Esophagus squamous epithelium (tissue), 5 donors: ENCODE measurements at regions not wholly inside any gene's neighbourhood (a gene's known extent, or its start where the extent isn't known, plus 50 kb on each side); places are given as distances from the start of the nearest gene placed in this dataset.

ENCODE experiments used
- DNase-seq: peaks from one replicate; lab custom pipeline; 2025; lab: John Stamatoyannopoulos, UW
- H3K27ac ChIP-seq, 4 donors: fragments of 200-600 bp; sonication (generic); one replicate each; pipeline ENCODE4 v1.5.1; 2016 to 2019; ENCODE audit warnings: mild to moderate bottlenecking in 1 of 4
- H3K27me3 ChIP-seq, 4 donors: fragments of 200-600 bp; sonication (generic); 1 replicate in 3 of 4; 2 replicates in 1 of 4; pipeline versions ENCODE4 v1.5.1 to v1.6.0; 2017 to 2021; ENCODE audit warnings: antibody characterized with exemption in 1 of 4
- H3K36me3 ChIP-seq, 3 donors: fragments of 200-600 bp; sonication (generic); one replicate each; pipeline ENCODE4 v1.5.1; 2016 to 2019
- H3K4me1 ChIP-seq, 3 donors: fragments of 200-600 bp; sonication (generic); one replicate each; pipeline ENCODE4 v1.5.1; 2017 to 2019
- H3K4me3 ChIP-seq, 4 donors: fragments of 200-600 bp; sonication (generic); 1 replicate in 3 of 4; 2 replicates in 1 of 4; pipeline ENCODE4 v1.5.1; 2016 to 2019; ENCODE audit warnings: mild to moderate bottlenecking in 2 of 4, moderate library complexity in 1 of 4
- H3K9me3 ChIP-seq, 3 donors: fragments of 200-600 bp; sonication (generic); one replicate each; pipeline ENCODE4 v1.5.1; 2016 to 2019
- CTCF ChIP-seq, 6 experiments: fragments of 450-650 bp in 4 of 6; fragments of 200-600 bp in 2 of 6; sonication (generic) in 2 of 6; IDR thresholded peaks; one replicate each; pipeline ENCODE4 v1.5.1; 2016 to 2019; ENCODE audit warnings: antibody characterized with exemption in 6 of 6, mild to moderate bottlenecking in 4 of 6, moderate library complexity in 4 of 6
- POLR2A ChIP-seq, 4 donors: fragments of 450-650 bp; IDR thresholded peaks; one replicate each; pipeline ENCODE4 v1.6.1; 2017; ENCODE audit warnings: antibody characterized with exemption in 4 of 4, mild to moderate bottlenecking in 4 of 4, moderate library complexity in 3 of 4
- WGBS, 2 donors: methylation state at CpG; one replicate each; pipeline ENCODE4 v1.1.5; 2018; 5-methylcytosine and 5-hydroxymethylcytosine counted together
- intact Hi-C: fragments of 100-400 bp; cut with DNase I; formaldehyde crosslinking; loops from one replicate; pipeline ENCODE4 v1.15.0; 2022
- donor health status: DM: yes; HTN: yes; CAD: no.

- Histone ChIP-seq H3K4me1 (no peaks in the 10 kb centered on the region), H3K9me3 (no peaks in the 10 kb centered on the region), H3K27me3 (no peaks in the 10 kb centered on the region), H3K36me3 (no peaks in the 10 kb centered on the region), H3K4me3 (no peak overlapping the region), H3K27ac (no peak overlapping the region)
- no peak for DNase-seq
- intact Hi-C loops = no loop called here
- no peak for TF ChIP-seq CTCF (IDR thresholded peaks at IDR 0.05)
- TF ChIP-seq POLR2A (IDR thresholded peaks at IDR 0.05) = no peak
Observed at GRCh38 chr2:211187602-211188001, 631.2 kb downstream of the CPS1 start.

- intact Hi-C loops = no loop called here
- Histone ChIP-seq H3K9me3 (no peaks in the 10 kb centered on the region), H3K36me3 (no peaks in the 10 kb centered on the region), H3K4me1 (no peaks in the 10 kb centered on the region), H3K4me3 (no peak overlapping the region), H3K27me3 (no peaks in the 10 kb centered on the region), H3K27ac (no peak overlapping the region)
- TF ChIP-seq POLR2A (IDR thresholded peaks at IDR 0.05) (no peak), CTCF (IDR thresholded peaks at IDR 0.05) (no peak)
- DNase-seq = no peak
Observed at GRCh38 chr2:211203986-211204385, 647.6 kb downstream of the CPS1 start.

GRCh38 chr2:211204456-211204855 is 648.1 kb downstream of the CPS1 start:
- H3K36me3 ChIP-seq = no peaks in the 10 kb centered on the region
- no peaks in the 10 kb centered on the region for H3K27me3 ChIP-seq
- TF ChIP-seq CTCF (IDR thresholded peaks at IDR 0.05) (no peak), POLR2A (IDR thresholded peaks at IDR 0.05) (no peak)
- intact Hi-C loops = no loop called here
- no peak overlapping the region for H3K4me3 ChIP-seq
- no peaks in the 10 kb centered on the region for H3K4me1 ChIP-seq
- no peak for DNase-seq
- 57 to 66% methylated on average over 2 of the region's 2 CpGs for WGBS, 2 donors
- H3K27ac ChIP-seq = no peak overlapping the region
- H3K9me3 ChIP-seq = no peaks in the 10 kb centered on the region

GRCh38 chr2:211204902-211205301 is 648.5 kb downstream of the CPS1 start:
- DNase-seq = no peak
- Histone ChIP-seq H3K9me3 (no peaks in the 10 kb centered on the region), H3K27me3 (no peaks in the 10 kb centered on the region), H3K4me3 (no peak overlapping the region), H3K36me3 (no peaks in the 10 kb centered on the region), H3K4me1 (no peaks in the 10 kb centered on the region), H3K27ac (no peak overlapping the region)
- TF ChIP-seq CTCF (IDR thresholded peaks at IDR 0.05) (no peak), POLR2A (IDR thresholded peaks at IDR 0.05) (no peak)
- intact Hi-C loops = no loop called here
- WGBS, 2 donors = 72 to 83% methylated on average over 6 of the region's 6 CpGs

- no peak for TF ChIP-seq POLR2A (IDR thresholded peaks at IDR 0.05)
- no peak for TF ChIP-seq CTCF (IDR thresholded peaks at IDR 0.05)
- Histone ChIP-seq H3K4me3 (no peak overlapping the region), H3K9me3 (no peaks in the 10 kb centered on the region), H3K4me1 (no peaks in the 10 kb centered on the region), H3K27me3 (no peaks in the 10 kb centered on the region), H3K27ac (no peak overlapping the region), H3K36me3 (no peaks in the 10 kb centered on the region)
- DNase-seq = no peak
- intact Hi-C loops = no loop called here
- WGBS, 2 donors = 38 to 63% methylated on average over 1 of the region's 1 CpG
Observed at GRCh38 chr2:211205358-211205757, 649.0 kb downstream of the CPS1 start.
